GM21576 (cell line): ENCODE measurements at regions not wholly inside any gene's neighbourhood (a gene's known extent, or its start where the extent isn't known, plus 50 kb on each side); places are given as distances from the start of the nearest gene placed in this dataset.

Experiments used
- ATAC-seq: cut with Tn5 transposase; IDR thresholded peaks from one replicate; pipeline ENCODE4 v1.9.1; 2021; ENCODE audit warnings: mild to moderate bottlenecking, moderate library complexity; ENCODE audit not compliant: unreplicated experiment

DNA sequence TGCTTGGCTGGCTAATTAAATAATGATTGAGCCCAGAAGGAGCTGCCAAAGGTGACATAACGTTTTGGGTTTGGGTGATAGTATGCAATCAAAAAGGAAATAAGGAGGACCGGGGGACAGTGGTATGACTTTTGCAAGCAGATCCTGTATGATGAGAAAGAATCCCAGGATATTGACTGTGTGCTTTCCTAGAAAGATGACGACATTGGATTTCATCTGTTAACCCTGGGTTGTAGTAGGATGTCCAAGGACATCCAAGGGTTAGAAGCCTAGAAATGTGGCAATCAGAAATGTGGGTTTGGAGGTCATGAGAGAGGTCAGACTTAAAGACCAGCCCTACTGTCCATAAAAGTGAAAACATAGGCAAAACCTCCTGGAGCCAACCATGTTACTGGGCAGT is 50.3 kb upstream of the HMHB1 start:
- no peak for ATAC-seq

- no peak for ATAC-seq
Measured at GRCh38 chr5:143760755-143761154, 51.2 kb upstream of the HMHB1 start.

- no peak for ATAC-seq
Measured at GRCh38 chr5:143760131-143760505, 51.8 kb upstream of the HMHB1 start.

GRCh38 chr5:143759396-143760130 is 52.4 kb upstream of the HMHB1 start:
- no peak for ATAC-seq

GRCh38 chr5:143758750-143759149 is 53.2 kb upstream of the HMHB1 start:
- ATAC-seq, result peak; percentile 63

DNA sequence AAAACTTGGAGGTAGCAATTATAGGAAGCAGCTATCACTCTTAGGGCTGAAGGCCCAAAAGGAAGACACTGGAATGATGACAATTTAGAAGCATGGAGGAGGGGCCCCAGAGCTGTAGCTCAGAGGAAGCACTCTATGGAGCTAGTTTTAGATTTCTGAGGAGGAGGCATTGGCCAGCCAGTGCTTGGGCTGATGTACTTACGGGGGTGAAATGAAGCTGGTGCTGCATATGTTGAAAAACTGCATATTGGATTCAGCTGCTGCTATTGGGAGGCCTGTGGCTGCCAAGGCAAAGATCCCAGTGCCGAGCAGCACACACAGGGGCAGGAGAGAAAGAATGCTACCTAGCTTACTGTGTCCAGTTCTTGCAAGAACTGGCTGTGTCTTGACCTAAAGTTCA is 53.9 kb upstream of the HMHB1 start:
- no peak for ATAC-seq

DNA sequence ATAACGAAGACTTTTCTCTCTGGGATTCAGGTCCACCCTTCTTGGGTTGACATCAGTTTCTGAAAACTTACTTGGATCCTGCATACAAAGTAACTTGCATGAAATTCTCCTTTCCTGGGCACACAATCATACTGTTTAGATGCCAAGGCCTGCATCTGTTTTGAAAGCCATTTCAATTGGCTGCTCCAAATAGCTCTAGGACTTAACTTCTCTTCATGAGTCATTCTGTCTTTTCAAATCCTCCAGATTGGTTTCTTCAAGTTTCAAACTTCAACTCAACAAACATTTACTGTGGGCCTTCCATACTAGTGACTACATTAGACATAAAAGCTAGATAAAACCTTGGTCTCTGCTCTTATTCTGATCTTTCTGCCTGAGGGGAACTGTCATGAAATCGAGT is 54.8 kb upstream of the HMHB1 start:
- ATAC-seq, result no peak

- ATAC-seq, result no peak
Measured at GRCh38 chr5:143755966-143756365, 56.0 kb upstream of the HMHB1 start.

- ATAC-seq, result no peak
Measured at GRCh38 chr5:143752165-143752850, 59.7 kb upstream of the HMHB1 start.

- ATAC-seq, result no peak
Measured at GRCh38 chr5:143751342-143751741, 60.6 kb upstream of the HMHB1 start.

- ATAC-seq, result no peak
Measured at GRCh38 chr5:143749581-143750205, 62.3 kb upstream of the HMHB1 start.

- ATAC-seq, result no peak
Measured at GRCh38 chr5:143748516-143748915, 63.4 kb upstream of the HMHB1 start.

DNA sequence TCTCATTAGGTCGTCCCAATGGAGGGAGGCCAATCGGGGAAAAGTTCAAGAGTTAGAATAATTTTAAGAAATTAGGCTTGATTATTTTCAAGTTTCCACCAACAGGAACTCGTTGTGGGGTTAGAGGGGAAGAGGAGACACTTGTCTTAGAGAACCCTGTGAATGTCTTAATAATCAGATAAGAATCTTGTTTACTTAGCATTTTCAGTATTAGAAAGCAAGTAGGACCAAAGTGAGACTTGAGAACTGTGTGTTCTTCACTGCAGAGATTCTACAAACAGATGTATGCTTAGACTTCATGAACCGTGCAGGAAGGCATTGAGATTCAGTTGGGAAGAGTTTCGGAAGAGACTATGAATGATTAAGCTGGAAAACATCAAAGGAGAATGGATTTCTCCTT is 69.0 kb upstream of the HMHB1 start:
- no peak for ATAC-seq

- no peak for ATAC-seq
Measured at GRCh38 chr5:143741421-143741820, 70.5 kb upstream of the HMHB1 start.

DNA sequence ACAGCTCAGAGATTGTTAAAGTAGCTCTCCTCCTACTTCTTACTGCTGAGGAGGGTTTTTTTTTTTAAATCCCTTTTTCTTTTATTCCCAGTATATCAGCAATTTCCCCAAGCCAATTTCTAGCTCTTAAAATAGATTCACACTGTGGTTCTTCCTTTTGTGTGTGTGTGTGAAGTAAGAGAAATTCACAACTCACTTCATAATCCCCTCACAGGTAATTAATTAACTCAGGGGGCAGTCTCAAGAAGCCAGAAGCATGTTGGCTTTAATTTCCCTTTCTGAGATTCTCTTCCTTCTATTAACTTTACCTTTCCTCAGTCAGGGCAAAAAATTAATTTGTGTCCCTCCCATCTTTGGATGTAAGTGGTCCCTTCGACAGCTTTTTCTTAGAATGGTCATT is 71.0 kb upstream of the HMHB1 start:
- no peak for ATAC-seq

DNA sequence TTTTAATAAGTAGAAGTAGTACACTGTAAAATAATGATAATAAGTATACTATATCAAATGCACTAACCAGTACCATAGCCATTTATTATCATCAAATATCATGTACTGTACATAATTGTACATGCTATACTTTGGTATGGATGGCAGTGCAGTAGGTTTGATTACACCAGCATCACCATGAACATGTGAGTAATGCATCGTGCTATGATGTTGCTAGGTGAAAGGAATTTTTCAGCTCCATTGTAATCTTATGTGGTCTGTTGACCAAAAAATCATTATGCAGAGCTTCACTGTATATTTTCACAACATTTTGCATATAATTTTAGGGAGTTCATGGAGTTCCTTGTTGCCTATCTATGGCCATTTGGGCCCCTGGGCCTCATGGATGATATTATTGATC is 72.2 kb upstream of the HMHB1 start:
- ATAC-seq, result no peak

DNA sequence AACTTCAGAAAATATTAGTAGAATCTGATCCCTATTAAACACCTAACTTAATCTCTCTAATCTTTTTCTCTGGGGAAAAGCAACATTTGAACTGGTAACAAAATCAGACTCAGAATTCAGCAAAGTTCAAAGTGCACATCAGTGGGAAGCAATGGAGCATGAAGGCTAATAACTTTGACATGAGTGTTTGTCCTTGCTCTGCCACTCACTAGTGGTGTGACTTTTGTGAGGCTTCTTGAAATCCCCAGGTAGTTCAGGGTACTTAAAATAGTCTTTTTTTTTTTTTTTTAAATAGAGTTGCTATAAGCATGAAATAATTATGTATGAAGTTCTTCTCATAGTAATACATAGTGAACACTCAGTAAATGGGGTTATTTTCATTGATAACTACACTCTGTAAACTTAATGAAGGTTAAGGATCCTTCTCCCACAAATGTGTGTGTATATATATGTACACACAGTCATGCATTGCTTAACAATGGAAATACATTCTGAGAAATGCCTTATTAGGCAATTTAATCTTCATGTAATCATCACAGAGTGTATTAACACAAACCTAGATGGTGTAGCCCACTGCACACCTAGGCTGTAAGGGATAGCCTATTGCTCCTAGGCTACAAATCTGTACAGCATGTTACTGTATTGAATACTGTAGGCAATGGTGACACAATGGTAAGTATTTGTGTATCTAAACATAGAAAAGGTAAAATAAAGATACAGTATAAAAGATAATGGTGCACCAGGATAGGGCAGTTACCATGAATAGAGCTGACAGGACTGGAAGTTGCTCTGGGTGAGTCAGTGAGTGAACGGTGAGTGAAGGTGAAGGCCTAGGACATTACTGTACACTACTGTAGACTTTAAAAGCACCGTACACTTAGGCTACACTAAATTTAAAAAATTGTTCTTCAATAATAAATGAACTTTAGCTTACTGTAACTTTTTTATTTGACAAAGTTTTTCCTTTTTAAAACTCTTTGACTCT is 73.3 kb upstream of the HMHB1 start:
- ATAC-seq, result no peak

- no peak for ATAC-seq
Measured at GRCh38 chr5:143737062-143737461, 74.9 kb upstream of the HMHB1 start.

GRCh38 chr5:143734456-143734780 is 77.5 kb upstream of the HMHB1 start:
- ATAC-seq, result no peak

DNA sequence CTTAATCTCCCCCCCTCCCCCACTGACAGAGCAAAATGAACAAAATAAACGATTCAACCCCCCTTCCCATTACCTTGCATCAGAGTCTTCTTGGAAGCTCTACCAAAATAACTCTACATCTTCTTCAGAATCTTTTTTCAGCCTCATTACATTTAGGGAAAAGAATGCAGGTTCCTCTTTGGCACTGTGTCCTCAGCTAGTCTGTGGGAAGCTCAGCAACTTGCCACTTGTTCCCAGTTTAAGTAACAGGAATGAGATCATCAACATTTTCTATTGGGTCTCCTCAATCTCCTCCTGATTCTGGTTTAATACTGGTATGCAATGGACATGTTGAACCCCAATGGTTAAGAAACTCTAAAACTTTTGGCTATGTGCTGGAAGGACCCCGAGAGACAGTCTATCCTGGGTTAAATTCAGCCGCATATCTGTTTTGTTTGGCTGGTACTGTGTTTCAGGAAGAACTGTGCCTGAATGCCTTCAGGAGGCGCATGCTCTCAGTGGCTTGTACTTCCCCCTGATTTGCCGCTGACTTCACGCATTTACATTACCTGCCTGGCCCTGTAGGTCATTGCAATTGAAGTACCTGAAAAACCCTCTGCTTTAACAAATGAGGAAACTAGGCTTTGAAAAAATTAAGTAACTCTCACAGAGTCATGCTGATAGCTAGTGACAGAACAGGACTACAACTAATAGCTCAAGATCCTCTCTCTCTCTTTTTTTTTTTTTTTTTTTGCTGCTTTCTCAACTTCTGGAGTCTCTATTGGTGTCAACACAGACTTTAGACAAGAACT is 78.1 kb upstream of the HMHB1 start:
- ATAC-seq, result no peak
